PC-3 (cell line): ENCODE measurements at regions not wholly inside any gene's neighbourhood (a gene's known extent, or its start where the extent isn't known, plus 50 kb on each side); places are given as distances from the start of the nearest gene placed in this dataset.

Experiments
- ATAC-seq: fragments of 200-7000 bp; cut with Tn5 transposase; 2 replicates; pipeline ENCODE4 v1.9.1; 2020; ENCODE audit warnings: mild to moderate bottlenecking, moderate library complexity
- BruUV-seq: library from RNA; stranded (reverse); fragments of 400-500 nt; replicated peaks from 2 replicates; lab custom pipeline; 2021; lab: Mats Ljungman, UMichigan
- CTCF ChIA-PET: fragments of 300-600 bp; sonication (Branson Sonifier 250); formaldehyde crosslinking; loops from one replicate; lab custom pipeline; 2022; ENCODE audit warnings: antibody characterized with exemption; lab: Charles Lee
- POLR2A ChIA-PET: fragments of 300-600 bp; sonication (Branson Sonifier 250); formaldehyde crosslinking; loops from one replicate; lab custom pipeline; 2022; ENCODE audit warnings: antibody characterized with exemption; ENCODE audit not compliant: unreplicated experiment; lab: Charles Lee
- DNase-seq: peaks from one replicate; pipeline ENCODE4 v3.0.0-alpha.2; 2015
- H2AFZ ChIP-seq: fragments of 300-600 bp; sonication (generic); 2 replicates; pipeline ENCODE4 v1.6.0; 2016; ENCODE audit warnings: antibody characterized with exemption, low read length
- H3F3A ChIP-seq: fragments of 300-600 bp; sonication (generic); one replicate; pipeline ENCODE4 v1.6.0; 2017; ENCODE audit warnings: antibody characterized with exemption, low read length, control low read depth, mild to moderate bottlenecking; ENCODE audit not compliant: unreplicated experiment
- H3K27ac ChIP-seq: fragments of 300-600 bp; sonication (generic); 2 replicates; pipeline ENCODE4 v1.5.1; 2016; ENCODE audit warnings: mild to moderate bottlenecking, low read length
- H3K27me3 ChIP-seq: fragments of 300-600 bp; sonication (generic); 2 replicates; pipeline ENCODE4 v1.6.1; 2016; ENCODE audit warnings: low read length, mixed read lengths
- H3K36me3 ChIP-seq: fragments of 300-600 bp; sonication (generic); 2 replicates; pipeline ENCODE4 v1.6.1; 2016; ENCODE audit warnings: low read depth, mixed run types, low read length, mixed read lengths
- H3K4me1 ChIP-seq: fragments of 300-600 bp; sonication (generic); 2 replicates; pipeline ENCODE4 v1.5.1; 2016; ENCODE audit warnings: low read length; ENCODE audit not compliant: insufficient read depth
- H3K4me2 ChIP-seq: fragments of 300-600 bp; sonication (generic); 2 replicates; pipeline ENCODE4 v1.6.0; 2016; ENCODE audit warnings: low read length
- H3K4me3 ChIP-seq: fragments of 300-600 bp; sonication (generic); 2 replicates; pipeline ENCODE4 v1.5.1; 2016; ENCODE audit warnings: mild to moderate bottlenecking, low read length, mixed read lengths
- H3K79me2 ChIP-seq: fragments of 300-600 bp; sonication (generic); 2 replicates; pipeline ENCODE4 v1.6.1; 2017; ENCODE audit warnings: low read length, mixed read lengths
- H3K9ac ChIP-seq: fragments of 300-600 bp; sonication (generic); 2 replicates; pipeline ENCODE4 v1.6.0; 2016; ENCODE audit warnings: mild to moderate bottlenecking, low read length
- H3K9me2 ChIP-seq: fragments of 300-600 bp; sonication (generic); replicated peaks from 2 replicates; pipeline ENCODE4 v1.6.1; 2016; ENCODE audit warnings: mixed run types, low read length, mixed read lengths
- H3K9me3 ChIP-seq: fragments of 300-600 bp; sonication (generic); 2 replicates; pipeline ENCODE4 v1.6.1; 2016; ENCODE audit warnings: low read length, mixed read lengths
- H4K20me1 ChIP-seq: fragments of 300-600 bp; sonication (generic); 2 replicates; pipeline ENCODE4 v1.6.1; 2016; ENCODE audit warnings: low read length, mixed read lengths
- CTCF ChIP-seq: fragments of 300-600 bp; sonication (generic); conservative IDR thresholded peaks from 2 replicates; pipeline ENCODE4 v1.5.1; 2017; ENCODE audit warnings: antibody characterized with exemption, low read depth, mild to moderate bottlenecking, low read length
- EZH2 ChIP-seq: fragments of 300-600 bp; sonication (generic); IDR thresholded peaks from one replicate; pipeline ENCODE4 v1.6.1; 2017; ENCODE audit warnings: antibody characterized with exemption, mild to moderate bottlenecking, low read length; ENCODE audit not compliant: unreplicated experiment
- EZH2phosphoT487 ChIP-seq: fragments of 300-600 bp; sonication (generic); IDR thresholded peaks from 2 replicates; pipeline ENCODE4 v1.6.1; 2018; ENCODE audit warnings: mild to moderate bottlenecking, antibody characterized with exemption, low read length, borderline replicate concordance
- intact Hi-C: fragments of 100-400 bp; cut with micrococcal nuclease; formaldehyde crosslinking; loops from 2 replicates; pipeline ENCODE4 v1.9.0; 2023

- Histone ChIP-seq H2AFZ (peak overlapping the region; percentile 39; the same call in 1 of the 2 replicates), H3F3A (no peaks in the 10 kb centered on the region), H3K4me2 (peak overlapping the region; percentile 70), H4K20me1 (no peaks in the 10 kb centered on the region), H3K36me3 (no peaks in the 10 kb centered on the region), H3K9ac (no peak overlapping the region), H3K4me3 (peak overlapping the region; percentile 46), H3K9me3 (no peaks in the 10 kb centered on the region), H3K27ac (no peak overlapping the region), H3K27me3 (peaks cover 13% of the 10 kb centered on the region), H3K79me2 (no peaks in the 10 kb centered on the region), H3K4me1 (no peaks in the 10 kb centered on the region), H3K9me2 (no peaks in the 10 kb centered on the region)
- ChIA-PET CTCF (interaction anchor here (0.5 to 1.0 kb wide), 3 partner anchors 37 to 673 kb away, joined by 3 to 7 read pairs (median 3); no protein-coding TSS in a partner anchor), POLR2A (no interaction called here)
- TF ChIP-seq EZH2 (no peak), EZH2phosphoT487 (no peak), CTCF (peak; percentile 46; the same call in 1 of the 2 replicates)
- DNase-seq (peak; percentile 48), ATAC-seq (peak; percentile 54)
- intact Hi-C loops: no loop called here
- BruUV-seq: no TSS peak
Measured at GRCh38 chrX:3548765-3549391, 164.6 kb downstream of the PRKX start.

- DNase-seq (no peak), ATAC-seq (no peak)
- ChIA-PET POLR2A (no interaction called here), CTCF (no interaction called here)
- intact Hi-C loops: no loop called here
- peaks cover 17% of the 10 kb centered on the region for H3K27me3 ChIP-seq
- no peaks in the 10 kb centered on the region for H3K36me3 ChIP-seq
- no peaks in the 10 kb centered on the region for H3K9me2 ChIP-seq
- H3K4me1 ChIP-seq: no peaks in the 10 kb centered on the region
- no peak overlapping the region for H3K4me2 ChIP-seq
- no peak overlapping the region for H3K27ac ChIP-seq
- H4K20me1 ChIP-seq: no peaks in the 10 kb centered on the region
- no peaks in the 10 kb centered on the region for H3K79me2 ChIP-seq
- H3F3A ChIP-seq: no peaks in the 10 kb centered on the region
- no TSS peak for BruUV-seq
- H3K9ac ChIP-seq: no peak overlapping the region
- no peak for TF ChIP-seq EZH2
- TF ChIP-seq EZH2phosphoT487: no peak
- no peak for TF ChIP-seq CTCF
- no peak overlapping the region for H2AFZ ChIP-seq
- no peaks in the 10 kb centered on the region for H3K9me3 ChIP-seq
- H3K4me3 ChIP-seq: no peak overlapping the region
Measured at GRCh38 chrX:3545901-3546300, 167.5 kb downstream of the PRKX start.

GRCh38 chrX:3541336-3541735 lies 172.1 kb downstream of the PRKX start:
- ATAC-seq (no peak), DNase-seq (no peak)
- Histone ChIP-seq H3K9ac (no peak overlapping the region), H3K27me3 (peaks cover 24% of the 10 kb centered on the region), H2AFZ (no peak overlapping the region), H3K4me2 (no peak overlapping the region), H3K79me2 (no peaks in the 10 kb centered on the region), H3K36me3 (no peaks in the 10 kb centered on the region), H3K27ac (no peak overlapping the region), H3K9me2 (no peaks in the 10 kb centered on the region), H3K9me3 (no peaks in the 10 kb centered on the region), H3K4me1 (no peaks in the 10 kb centered on the region), H4K20me1 (no peaks in the 10 kb centered on the region), H3F3A (no peaks in the 10 kb centered on the region), H3K4me3 (no peak overlapping the region)
- intact Hi-C loops: no loop called here
- ChIA-PET CTCF (no interaction called here), POLR2A (no interaction called here)
- no TSS peak for BruUV-seq
- TF ChIP-seq EZH2 (no peak), CTCF (no peak), EZH2phosphoT487 (no peak)
